Keratinocyte (primary cell): ENCODE measurements at regions not wholly inside any gene's neighbourhood (a gene's known extent, or its start where the extent isn't known, plus 50 kb on each side); places are given as distances from the start of the nearest gene placed in this dataset.

Experiments
- CTCF ChIP-seq, 3 experiments: IDR thresholded peaks in 1 of 3; conservative IDR thresholded peaks in 1 of 3; optimal IDR thresholded peaks in 1 of 3; 2 replicates in 2 of 3; 3 replicates in 1 of 3; pipeline versions ENCODE3 to v1.5.1; 2011; ENCODE audit warnings: low read length in 3 of 3, mild to moderate bottlenecking in 3 of 3, moderate library complexity in 2 of 3, control low read depth in 1 of 3, inconsistent platforms in 1 of 3; ENCODE audit not compliant: insufficient read depth in 2 of 3; ENCODE audit errors: extremely low read depth in 1 of 3
- EZH2 ChIP-seq: IDR thresholded peaks from one replicate; pipeline ENCODE4 v1.6.1; 2012; ENCODE audit warnings: inconsistent platforms, mild to moderate bottlenecking, low read length, moderate library complexity

GRCh38 chr4:119870856-119871255 is 195.8 kb downstream of the MAD2L1 start:
- no peak for TF ChIP-seq EZH2
- TF ChIP-seq CTCF (optimal IDR thresholded peaks at IDR 0.05 in 1 of 3, IDR thresholded peaks at IDR 0.05 in 1 of 3, conservative IDR thresholded peaks at IDR 0.05 in 1 of 3; ENCODE audit: extremely low read depth in 1 of 3, insufficient read depth in 2 of 3, low read length in 3 of 3), result no peak
